Nephron (organoid): ENCODE measurements at regions not wholly inside any gene's neighbourhood (a gene's known extent, or its start where the extent isn't known, plus 50 kb on each side); places are given as distances from the start of the nearest gene placed in this dataset.
A peak's percentile ranks its signal among the peaks of the same experiment; 100 is the strongest.

ENCODE experiments used
- H3K27ac Mint-ChIP-seq, 3 experiments: 2 replicates each; pipeline ENCODE4 v1.8.0; 2020; ENCODE audit warnings: mixed read lengths in 3 of 3, mild to moderate bottlenecking in 2 of 3, moderate library complexity in 1 of 3
- H3K27me3 Mint-ChIP-seq: 2 replicates; pipeline ENCODE4 v1.8.0; 2021; ENCODE audit warnings: low read depth, mild to moderate bottlenecking, moderate library complexity, mixed read lengths
- H3K36me3 Mint-ChIP-seq: 2 replicates; pipeline ENCODE4 v1.8.0; 2020; ENCODE audit warnings: low read depth, mixed read lengths
- H3K4me1 Mint-ChIP-seq: 2 replicates; pipeline ENCODE4 v1.8.0; 2020; ENCODE audit warnings: mixed read lengths
- H3K4me3 Mint-ChIP-seq, 3 experiments: 2 replicates each; pipeline ENCODE4 v1.8.0; 2020; ENCODE audit warnings: mild to moderate bottlenecking in 3 of 3, mixed read lengths in 3 of 3, moderate library complexity in 2 of 3
- H3K9me3 Mint-ChIP-seq: 2 replicates; pipeline ENCODE4 v1.8.0; 2020; ENCODE audit warnings: mixed read lengths
- CTCF ChIP-seq, 3 experiments: fragments of 200-600 bp; sonication (generic); IDR thresholded peaks; one replicate each; pipeline ENCODE4 v1.5.0; 2021; ENCODE audit warnings: antibody characterized with exemption in 3 of 3; ENCODE audit not compliant: unreplicated experiment in 3 of 3

GRCh38 chr9:94159069-94159939, 75.0 kb downstream of the PTPDC1 start:
- Mint-ChIP-seq H3K27ac (peak overlapping the region; percentile 58 to 87 (median 82)), H3K36me3 (no peaks in the 10 kb centered on the region), H3K27me3 (peaks cover 1% of the 10 kb centered on the region), H3K4me1 (peaks cover 19% of the 10 kb centered on the region), H3K4me3 (no peak overlapping the region), H3K9me3 (no peaks in the 10 kb centered on the region)
- TF ChIP-seq CTCF (IDR thresholded peaks at IDR 0.05; ENCODE audit: unreplicated experiment in 3 of 3): no peak

- Mint-ChIP-seq H3K4me1 (peaks cover 23% of the 10 kb centered on the region), H3K27me3 (no peaks in the 10 kb centered on the region), H3K4me3 (no peak overlapping the region), H3K36me3 (no peaks in the 10 kb centered on the region), H3K9me3 (no peaks in the 10 kb centered on the region), H3K27ac (peak overlapping the region in 1 of 3 experiments; percentile 87)
- TF ChIP-seq CTCF (IDR thresholded peaks at IDR 0.05; ENCODE audit: unreplicated experiment in 3 of 3): no peak
Observed at GRCh38 chr9:94160594-94161501, 76.6 kb downstream of the PTPDC1 start.

- H3K36me3 Mint-ChIP-seq: no peaks in the 10 kb centered on the region
- no peak overlapping the region for H3K27ac Mint-ChIP-seq
- no peak overlapping the region for H3K4me3 Mint-ChIP-seq
- no peak for TF ChIP-seq CTCF (IDR thresholded peaks at IDR 0.05; ENCODE audit: unreplicated experiment in 3 of 3)
- H3K27me3 Mint-ChIP-seq: no peaks in the 10 kb centered on the region
- no peaks in the 10 kb centered on the region for H3K9me3 Mint-ChIP-seq
- H3K4me1 Mint-ChIP-seq: peaks cover 21% of the 10 kb centered on the region
Observed at GRCh38 chr9:94161673-94162072, 77.4 kb downstream of the PTPDC1 start.

GRCh38 chr9:94164806-94165549, 80.7 kb downstream of the PTPDC1 start:
- H3K4me1 Mint-ChIP-seq: peaks cover 33% of the 10 kb centered on the region

More at GRCh38 chr9:94164806-94165549, 80.7 kb downstream of the PTPDC1 start:
- Mint-ChIP-seq H3K9me3 (no peaks in the 10 kb centered on the region), H3K27me3 (no peaks in the 10 kb centered on the region), H3K27ac (peak overlapping the region; percentile 20 to 99 (median 95)), H3K36me3 (no peaks in the 10 kb centered on the region), H3K4me3 (peak overlapping the region; percentile 78 to 87 (median 87))
- no peak for TF ChIP-seq CTCF (IDR thresholded peaks at IDR 0.05; ENCODE audit: unreplicated experiment in 3 of 3)
